ENCODE measurements at regions not wholly inside any gene's neighbourhood (a gene's known extent, or its start where the extent isn't known, plus 50 kb on each side); places are given as distances from the start of the nearest gene placed in this dataset.

- H3K4me3 ChIP-seq (ENCODE audit: low read length) = no peak overlapping the region
- no peak for TF ChIP-seq CTCF (IDR thresholded peaks at IDR 0.05; ENCODE audit: insufficient read depth, low read depth, low read length, missing control alignments)
- no peak for DNase-seq (ENCODE audit: low read depth)
Observed at GRCh38 chr19:32053376-32053775, 292.0 kb upstream of the ZNF507 start.

GRCh38 chr19:32053861-32054260 is 291.5 kb upstream of the ZNF507 start:
- DNase-seq (ENCODE audit: low read depth) = no peak

GRCh38 chr19:32058131-32058530 is 287.3 kb upstream of the ZNF507 start:
- H3K4me3 ChIP-seq (ENCODE audit: low read length) = no peak overlapping the region
- no peak for TF ChIP-seq CTCF (IDR thresholded peaks at IDR 0.05; ENCODE audit: insufficient read depth, low read depth, low read length, missing control alignments)
- no peak for DNase-seq (ENCODE audit: low read depth)

More at GRCh38 chr19:32053861-32054260, 291.5 kb upstream of the ZNF507 start:
- TF ChIP-seq CTCF (IDR thresholded peaks at IDR 0.05; ENCODE audit: insufficient read depth, low read depth, low read length, missing control alignments) = no peak
- no peak overlapping the region for H3K4me3 ChIP-seq (ENCODE audit: low read length)

GRCh38 chr19:32061315-32061714 is 284.1 kb upstream of the ZNF507 start:
- H3K4me3 ChIP-seq (ENCODE audit: low read length) = no peak overlapping the region
- no peak for TF ChIP-seq CTCF (IDR thresholded peaks at IDR 0.05; ENCODE audit: insufficient read depth, low read depth, low read length, missing control alignments)

GRCh38 chr19:32063601-32064000 is 281.8 kb upstream of the ZNF507 start:
- H3K4me3 ChIP-seq (ENCODE audit: low read length) = no peak overlapping the region
- TF ChIP-seq CTCF (IDR thresholded peaks at IDR 0.05; ENCODE audit: insufficient read depth, low read depth, low read length, missing control alignments) = no peak
- no peak for DNase-seq (ENCODE audit: low read depth)

More at GRCh38 chr19:32061315-32061714, 284.1 kb upstream of the ZNF507 start:
- DNase-seq (ENCODE audit: low read depth) = no peak

GRCh38 chr19:32066056-32066455 is 279.4 kb upstream of the ZNF507 start:
- TF ChIP-seq CTCF (IDR thresholded peaks at IDR 0.05; ENCODE audit: insufficient read depth, low read depth, low read length, missing control alignments) = no peak
- DNase-seq (ENCODE audit: low read depth) = no peak
- no peak overlapping the region for H3K4me3 ChIP-seq (ENCODE audit: low read length)

- DNase-seq (ENCODE audit: low read depth) = no peak
- H3K4me3 ChIP-seq (ENCODE audit: low read length) = no peak overlapping the region
- TF ChIP-seq CTCF (IDR thresholded peaks at IDR 0.05; ENCODE audit: insufficient read depth, low read depth, low read length, missing control alignments) = no peak
Observed at GRCh38 chr19:32067685-32068084, 277.7 kb upstream of the ZNF507 start.

Data from epithelial cell of esophagus (primary cell).